Kidney epithelial cell (primary cell): ENCODE measurements at regions not wholly inside any gene's neighbourhood (a gene's known extent, or its start where the extent isn't known, plus 50 kb on each side); places are given as distances from the start of the nearest gene placed in this dataset.

ENCODE experiments used
- DNase-seq: peaks from one replicate; pipeline ENCODE4 v3.0.0-alpha.2; 2010; ENCODE audit warnings: low read depth
- H3K27me3 ChIP-seq: 2 replicates; pipeline ENCODE4 v1.6.0; 2011; ENCODE audit warnings: low read length; ENCODE audit not compliant: control insufficient read depth, insufficient read depth
- H3K36me3 ChIP-seq: 2 replicates; pipeline ENCODE4 v1.5.1; 2011; ENCODE audit warnings: low read length; ENCODE audit not compliant: control insufficient read depth, insufficient read depth
- H3K4me3 ChIP-seq: 2 replicates; pipeline ENCODE4 v1.5.1; 2011; ENCODE audit warnings: low read depth, mild to moderate bottlenecking, control low read depth, low read length
- TF ChIP-seq, protein P1 (sequence below): IDR thresholded peaks from 2 replicates; pipeline ENCODE4 v1.5.1; 2011; ENCODE audit warnings: mild to moderate bottlenecking, moderate library complexity, low read length, control low read depth, inconsistent platforms; ENCODE audit not compliant: insufficient read depth, poor library complexity, severe bottlenecking

DNA sequence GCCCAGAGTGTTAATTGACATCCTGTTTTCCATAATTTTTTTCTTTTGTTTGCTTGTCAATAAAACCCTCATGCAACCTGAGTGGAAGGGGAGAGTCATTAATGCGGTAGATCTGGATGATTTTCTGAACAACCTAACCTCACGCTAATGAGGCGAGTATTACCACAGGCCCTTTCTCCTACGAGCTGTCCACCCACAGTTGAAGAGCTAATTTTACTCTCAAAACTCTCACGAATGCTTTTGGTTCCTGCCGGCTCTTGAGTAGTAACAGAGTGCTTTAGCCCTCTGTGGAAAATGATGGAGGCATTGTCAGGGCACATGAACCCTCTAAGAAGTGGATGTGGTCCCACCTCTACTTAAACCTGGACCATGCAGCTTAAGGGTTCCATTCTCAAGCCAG lies 491.3 kb upstream of the RBFOX1 start:
- no peak for DNase-seq

DNA sequence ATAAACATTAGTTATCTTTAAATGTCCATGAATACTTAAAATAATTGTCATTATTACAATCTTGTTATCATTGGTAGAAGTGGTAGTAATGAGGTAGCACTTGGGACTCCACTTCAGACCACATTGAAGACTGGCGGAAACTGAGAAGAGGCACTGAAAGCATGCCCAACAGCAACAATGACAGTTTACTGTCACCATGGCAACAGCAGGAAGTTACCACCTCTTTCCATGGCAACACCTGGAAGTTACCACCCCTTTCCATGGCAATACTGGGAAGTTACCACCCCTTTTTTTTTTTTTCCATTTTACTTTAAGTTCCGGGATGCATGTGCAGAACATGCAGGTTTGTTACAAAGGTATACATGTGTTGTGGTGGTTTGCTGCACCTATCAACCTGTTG lies 494.9 kb upstream of the RBFOX1 start:
- no peak for DNase-seq
- Histone ChIP-seq H3K27me3 (no peaks in the 10 kb centered on the region), H3K36me3 (no peaks in the 10 kb centered on the region), H3K4me3 (no peak overlapping the region)
- TF ChIP-seq, protein P1, sequence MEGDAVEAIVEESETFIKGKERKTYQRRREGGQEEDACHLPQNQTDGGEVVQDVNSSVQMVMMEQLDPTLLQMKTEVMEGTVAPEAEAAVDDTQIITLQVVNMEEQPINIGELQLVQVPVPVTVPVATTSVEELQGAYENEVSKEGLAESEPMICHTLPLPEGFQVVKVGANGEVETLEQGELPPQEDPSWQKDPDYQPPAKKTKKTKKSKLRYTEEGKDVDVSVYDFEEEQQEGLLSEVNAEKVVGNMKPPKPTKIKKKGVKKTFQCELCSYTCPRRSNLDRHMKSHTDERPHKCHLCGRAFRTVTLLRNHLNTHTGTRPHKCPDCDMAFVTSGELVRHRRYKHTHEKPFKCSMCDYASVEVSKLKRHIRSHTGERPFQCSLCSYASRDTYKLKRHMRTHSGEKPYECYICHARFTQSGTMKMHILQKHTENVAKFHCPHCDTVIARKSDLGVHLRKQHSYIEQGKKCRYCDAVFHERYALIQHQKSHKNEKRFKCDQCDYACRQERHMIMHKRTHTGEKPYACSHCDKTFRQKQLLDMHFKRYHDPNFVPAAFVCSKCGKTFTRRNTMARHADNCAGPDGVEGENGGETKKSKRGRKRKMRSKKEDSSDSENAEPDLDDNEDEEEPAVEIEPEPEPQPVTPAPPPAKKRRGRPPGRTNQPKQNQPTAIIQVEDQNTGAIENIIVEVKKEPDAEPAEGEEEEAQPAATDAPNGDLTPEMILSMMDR, result no peak

More for the DNA sequence above, 491.3 kb upstream of the RBFOX1 start:
- Histone ChIP-seq H3K36me3 (no peaks in the 10 kb centered on the region), H3K27me3 (no peaks in the 10 kb centered on the region), H3K4me3 (no peak overlapping the region)
- TF ChIP-seq, protein P1, result no peak

DNA sequence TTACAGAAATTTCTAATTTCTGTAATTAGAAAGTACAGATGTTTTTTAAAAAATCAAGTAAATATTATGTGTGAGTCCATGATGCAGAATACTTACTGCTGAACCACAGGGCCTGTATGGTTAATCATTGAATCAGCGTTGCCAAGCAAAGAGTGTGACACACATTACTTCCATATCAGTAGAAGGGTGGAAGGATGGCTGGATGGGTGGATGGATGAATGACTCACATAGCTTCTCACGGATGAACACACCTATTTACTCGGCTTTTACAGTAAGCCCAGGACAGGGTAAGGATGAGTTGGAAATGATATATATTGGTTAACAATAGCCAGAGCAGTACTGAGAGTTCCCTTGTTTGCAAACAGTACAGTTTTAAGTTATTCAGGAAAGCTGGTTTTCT lies 495.9 kb upstream of the RBFOX1 start:
- no peaks in the 10 kb centered on the region for H3K36me3 ChIP-seq
- H3K4me3 ChIP-seq, result no peak overlapping the region
- peak; percentile 87 for DNase-seq
- TF ChIP-seq, protein P1, result no peak
- H3K27me3 ChIP-seq, result no peaks in the 10 kb centered on the region

DNA sequence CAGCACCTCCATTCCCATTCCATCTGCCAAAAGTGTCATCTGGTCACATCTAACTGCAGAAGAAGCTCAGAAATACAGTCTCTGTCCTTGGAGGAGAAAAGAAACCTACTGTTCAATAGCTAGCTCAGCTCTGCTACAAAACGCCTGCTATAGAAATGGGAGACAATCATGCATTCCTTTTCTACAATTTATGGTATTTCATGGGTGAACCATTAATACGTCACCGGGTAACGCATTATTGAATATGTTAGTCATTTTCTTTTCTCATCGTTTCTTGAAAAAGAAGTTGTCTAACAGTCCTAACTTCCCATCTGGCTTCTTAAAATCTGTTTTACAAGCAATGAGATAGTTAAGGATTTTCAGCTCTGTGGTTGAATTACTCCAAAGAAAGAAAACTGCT lies 496.7 kb upstream of the RBFOX1 start:
- no peaks in the 10 kb centered on the region for H3K27me3 ChIP-seq
- no peaks in the 10 kb centered on the region for H3K36me3 ChIP-seq
- H3K4me3 ChIP-seq, result no peak overlapping the region
- TF ChIP-seq, protein P1, result no peak
- peak; percentile 7 for DNase-seq

DNA sequence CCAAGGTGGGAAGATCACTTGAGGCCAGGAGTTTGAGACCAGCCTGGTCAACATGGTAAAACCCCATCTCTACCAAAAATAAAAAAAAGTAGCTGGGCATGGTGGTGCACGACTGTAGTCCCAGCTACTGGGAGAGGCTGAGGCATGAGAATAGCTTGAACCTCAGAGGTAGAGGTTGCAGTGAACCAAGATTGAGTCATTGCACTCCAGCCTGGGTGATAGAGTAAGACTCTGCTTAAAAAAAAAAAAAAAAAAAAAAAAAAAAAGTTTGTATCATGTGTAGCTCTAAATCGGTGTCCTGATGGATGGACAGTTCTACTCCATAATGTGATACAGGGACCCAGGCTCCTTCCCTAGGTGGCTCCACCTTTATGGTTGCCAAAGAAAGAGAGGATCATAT lies 497.1 kb upstream of the RBFOX1 start:
- no peak for DNase-seq
- Histone ChIP-seq H3K27me3 (no peaks in the 10 kb centered on the region), H3K4me3 (no peak overlapping the region), H3K36me3 (no peaks in the 10 kb centered on the region)
- TF ChIP-seq, protein P1, result no peak

DNA sequence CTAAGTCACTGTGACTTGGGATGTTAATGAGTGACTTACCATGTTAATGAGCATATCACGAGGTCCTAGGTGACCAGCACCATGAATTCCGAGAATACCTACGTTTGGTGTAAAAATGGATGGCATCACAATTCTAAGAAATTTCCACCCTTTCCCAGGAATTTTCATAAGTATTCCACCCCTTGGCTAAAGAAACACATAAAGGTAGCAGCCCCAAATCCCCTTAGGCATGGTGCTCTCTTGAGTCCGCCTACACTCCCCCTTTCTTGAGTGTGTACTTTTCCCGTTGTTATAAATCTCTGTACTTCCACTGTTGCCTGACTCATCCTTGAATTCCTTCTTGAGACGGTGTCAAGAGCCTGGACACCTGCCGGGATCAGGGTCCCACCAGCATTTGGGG lies 504.0 kb upstream of the RBFOX1 start:
- H3K4me3 ChIP-seq, result no peak overlapping the region
- no peak for DNase-seq
- TF ChIP-seq, protein P1, result no peak
- no peaks in the 10 kb centered on the region for H3K36me3 ChIP-seq
- H3K27me3 ChIP-seq, result no peaks in the 10 kb centered on the region
